NCI-H748 treated with DMSO at 0.1 percent for 48 hours (cell line): ENCODE measurements at regions not wholly inside any gene's neighbourhood (a gene's known extent, or its start where the extent isn't known, plus 50 kb on each side); places are given as distances from the start of the nearest gene placed in this dataset.
"Not testable (repeated sequence)": the region's sequence is repeated elsewhere in the genome, so short reads cannot be mapped to it uniquely, and the experiment has no call there.

ENCODE experiments used
- DNase-seq: peaks from one replicate; lab custom pipeline; 2025; lab: John Stamatoyannopoulos, UW

DNA sequence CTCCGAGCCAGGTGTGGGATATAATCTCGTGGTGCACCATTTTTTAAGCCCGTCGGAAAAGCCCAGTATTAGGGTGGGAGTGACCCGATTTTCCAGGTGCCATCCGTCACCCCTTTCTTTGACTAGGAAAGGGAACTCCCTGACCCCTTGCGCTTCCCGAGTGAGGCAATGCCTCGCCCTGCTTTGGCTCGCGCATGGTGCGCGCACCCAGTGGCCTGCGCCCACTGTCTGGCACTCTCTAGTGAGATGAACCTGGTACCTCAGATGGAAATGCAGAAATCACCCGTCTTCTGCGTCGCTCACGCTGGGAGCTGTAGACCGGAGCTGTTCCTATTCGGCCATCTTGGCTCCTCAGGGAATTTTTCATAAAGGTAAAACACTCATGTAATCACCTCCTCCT lies 63.9 kb downstream of the RWDD3 start:
- DNase-seq: not testable (repeated sequence)

- no peak for DNase-seq
Measured at GRCh38 chr1:95301091-95301490, 67.1 kb downstream of the RWDD3 start.

GRCh38 chr1:95301614-95302013 lies 67.6 kb downstream of the RWDD3 start:
- no peak for DNase-seq

DNA sequence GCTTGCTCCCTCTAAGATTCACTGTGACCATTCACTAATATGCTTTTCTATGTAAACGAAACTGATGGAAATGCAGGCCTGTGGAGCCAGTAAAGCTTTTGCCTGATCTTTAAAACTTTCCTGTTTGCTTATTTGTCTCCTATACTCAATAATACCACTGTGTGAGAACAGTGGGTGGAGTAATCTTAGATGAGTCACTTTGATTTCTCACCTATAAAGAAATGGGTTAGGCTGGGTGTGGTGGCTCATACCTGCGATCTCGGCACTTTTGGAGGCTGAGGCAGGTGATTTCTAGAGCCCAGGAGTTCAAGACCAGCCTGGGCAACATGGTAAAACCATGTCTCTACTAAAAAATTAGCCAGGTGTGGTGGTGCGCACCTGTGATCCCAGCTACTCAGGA lies 70.8 kb downstream of the RWDD3 start:
- no peak for DNase-seq

DNA sequence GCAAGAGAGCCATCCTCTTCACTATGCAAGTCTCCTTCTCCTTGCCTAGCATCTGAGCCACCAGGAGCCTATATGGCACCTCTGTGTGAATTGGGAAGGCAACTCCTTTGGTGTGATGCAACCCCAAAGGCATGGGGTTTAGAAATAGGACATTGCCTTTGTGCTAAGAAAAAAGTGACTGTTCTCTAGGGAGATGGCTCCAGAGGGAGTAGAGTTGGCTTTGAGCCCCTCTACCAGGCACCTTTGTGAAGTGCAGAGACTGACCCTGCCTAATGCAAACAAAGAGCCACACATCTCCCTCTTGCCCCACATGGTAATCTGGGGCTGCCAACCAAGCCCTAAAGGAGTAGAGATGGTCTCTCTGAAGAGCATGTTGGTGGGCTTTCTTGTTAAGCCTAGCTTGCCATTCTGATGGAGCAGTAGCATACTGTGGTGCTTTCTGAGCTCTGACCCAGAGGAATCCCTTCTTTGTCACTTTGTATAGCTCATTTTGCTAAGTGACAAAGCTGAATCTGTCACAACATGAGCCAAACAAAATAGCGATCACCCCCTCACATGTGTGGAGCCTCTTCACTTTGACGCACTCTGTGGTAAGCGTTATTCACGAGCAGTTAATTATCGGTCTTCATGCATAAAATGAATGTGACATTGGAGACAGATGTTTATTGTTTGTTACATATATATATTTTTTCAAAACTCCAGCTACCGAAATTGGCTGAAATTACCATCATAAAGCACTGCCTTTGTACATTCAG lies 74.4 kb downstream of the RWDD3 start:
- no peak for DNase-seq

- no peak for DNase-seq
Measured at GRCh38 chr1:95309031-95309471, 75.0 kb downstream of the RWDD3 start.

- DNase-seq: peak; percentile 23
Measured at GRCh38 chr1:95311014-95311413, 77.0 kb downstream of the RWDD3 start.

DNA sequence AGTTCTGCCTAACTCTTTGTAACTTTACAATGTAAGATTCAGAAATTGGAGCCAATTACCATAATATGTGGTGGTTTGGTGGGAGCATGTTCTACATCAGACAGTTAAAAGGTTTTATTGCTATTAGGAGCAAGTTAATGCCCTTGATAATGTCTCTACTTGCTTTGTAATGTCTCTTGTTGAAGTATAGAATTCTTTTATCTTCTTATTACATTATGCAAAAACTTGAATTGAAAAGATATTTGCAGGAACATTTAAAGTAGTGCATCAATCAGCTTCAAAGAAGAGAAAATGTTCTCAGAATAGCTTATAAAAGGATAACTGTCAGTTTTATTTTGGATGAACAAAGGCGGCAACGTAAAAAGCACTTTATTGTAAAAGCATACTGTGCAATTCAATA lies 77.8 kb downstream of the RWDD3 start:
- DNase-seq: no peak

DNA sequence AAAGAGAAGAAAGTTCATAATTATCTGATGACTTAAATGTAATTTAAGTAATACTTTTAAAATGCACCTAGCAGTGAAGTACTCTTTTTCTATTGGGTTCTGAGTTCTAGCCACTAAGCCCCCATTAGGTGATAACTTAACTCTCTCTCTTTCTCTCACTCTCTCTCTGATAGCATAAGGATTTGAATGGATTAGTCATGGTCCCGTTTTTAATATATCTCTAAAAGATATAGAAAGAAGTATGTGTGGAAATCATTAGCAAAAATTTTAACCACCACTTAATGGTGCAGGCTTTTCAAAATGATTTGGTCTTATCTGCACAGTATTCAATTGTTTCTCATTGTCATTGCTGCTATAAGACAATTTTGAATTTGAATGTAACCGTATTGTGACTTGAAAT lies 78.2 kb downstream of the RWDD3 start:
- no peak for DNase-seq

DNA sequence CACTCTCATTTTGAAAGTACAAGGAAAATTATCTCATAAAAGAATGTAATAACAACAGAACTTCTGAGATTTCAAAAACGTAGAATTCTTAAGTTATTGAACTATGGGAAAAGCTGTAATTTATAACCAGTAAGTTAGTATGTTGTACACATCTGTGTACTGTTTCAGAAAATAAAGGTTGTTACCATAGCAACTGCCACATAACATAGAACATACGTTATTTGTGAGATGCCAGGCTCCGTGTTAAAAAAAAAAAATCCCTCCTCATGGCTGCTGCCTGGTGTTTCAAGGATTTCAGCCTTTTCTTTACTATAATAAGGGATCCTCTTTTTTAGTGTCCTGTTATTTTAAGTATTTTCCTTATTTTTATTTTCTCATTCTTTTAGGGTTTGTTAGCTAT lies 79.5 kb downstream of the RWDD3 start:
- no peak for DNase-seq

- DNase-seq: no peak
Measured at GRCh38 chr1:95321531-95321930, 87.5 kb downstream of the RWDD3 start.

GRCh38 chr1:95323123-95323522 lies 89.1 kb downstream of the RWDD3 start:
- no peak for DNase-seq

DNA sequence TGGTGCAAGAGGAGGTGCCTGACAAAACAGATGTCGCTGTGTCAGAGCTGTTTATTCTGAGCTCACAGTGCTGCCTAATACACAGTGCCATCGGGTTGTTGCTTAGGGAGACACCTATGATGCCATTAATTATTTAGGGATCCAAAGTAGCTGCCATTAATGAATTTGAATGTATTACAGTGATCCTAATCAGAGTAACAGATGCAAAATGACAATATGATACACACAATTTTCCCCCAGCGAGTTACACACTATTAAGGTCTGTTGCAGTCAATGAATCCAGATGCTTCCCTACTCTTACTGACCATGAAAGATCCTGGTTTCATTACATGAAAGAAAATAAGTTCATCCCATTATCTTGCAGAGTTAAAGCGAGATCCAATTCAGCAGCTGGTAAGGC lies 91.3 kb downstream of the RWDD3 start:
- DNase-seq: no peak

GRCh38 chr1:95326023-95326422 lies 92.0 kb downstream of the RWDD3 start:
- no peak for DNase-seq

- DNase-seq: no peak
Measured at GRCh38 chr1:95332754-95333153, 98.7 kb downstream of the RWDD3 start.

DNA sequence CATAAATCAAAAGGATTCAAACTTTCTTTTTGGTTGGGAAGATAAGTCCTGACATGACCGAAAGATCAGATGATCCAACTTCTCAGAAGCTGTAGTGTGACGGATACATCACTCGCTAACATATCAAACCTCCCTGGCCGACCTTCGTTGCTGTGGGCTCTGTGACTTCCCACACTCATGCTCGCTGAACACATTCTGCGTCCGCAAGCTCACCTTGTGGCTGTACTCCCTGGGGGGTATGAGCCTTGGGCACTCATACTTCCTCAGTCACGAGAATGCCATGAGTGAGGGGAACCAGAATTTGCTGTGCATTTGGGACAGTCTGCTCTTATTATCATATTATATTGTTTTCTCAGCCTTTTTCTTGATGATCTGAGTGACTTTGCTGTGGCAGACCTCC lies 105.4 kb downstream of the RWDD3 start:
- DNase-seq: no peak

- DNase-seq: no peak
Measured at GRCh38 chr1:95340061-95340460, 106.1 kb downstream of the RWDD3 start.

GRCh38 chr1:95352767-95353166 lies 118.8 kb downstream of the RWDD3 start:
- DNase-seq: peak; percentile 66

DNA sequence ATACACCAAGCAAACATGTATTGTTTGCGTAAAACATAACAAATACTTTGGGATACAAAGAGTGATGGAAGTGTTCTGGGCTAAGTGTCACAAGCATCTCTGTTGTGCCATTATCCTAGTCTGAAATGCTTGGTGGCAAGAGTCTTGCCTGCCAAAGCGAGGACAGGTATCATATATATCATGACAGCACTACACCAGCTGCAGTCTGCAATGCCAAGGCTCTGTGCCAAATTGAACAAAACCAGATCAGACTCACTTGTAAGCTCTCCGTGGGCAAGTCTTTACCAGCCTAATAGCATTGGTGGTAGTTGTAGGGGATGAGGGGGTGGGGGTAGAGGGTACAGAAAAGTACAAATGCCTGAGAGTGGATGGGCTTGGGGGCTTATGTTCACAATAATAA lies 119.2 kb downstream of the RWDD3 start:
- no peak for DNase-seq

GRCh38 chr1:95364546-95364945 lies 130.5 kb downstream of the RWDD3 start:
- DNase-seq: no peak

DNA sequence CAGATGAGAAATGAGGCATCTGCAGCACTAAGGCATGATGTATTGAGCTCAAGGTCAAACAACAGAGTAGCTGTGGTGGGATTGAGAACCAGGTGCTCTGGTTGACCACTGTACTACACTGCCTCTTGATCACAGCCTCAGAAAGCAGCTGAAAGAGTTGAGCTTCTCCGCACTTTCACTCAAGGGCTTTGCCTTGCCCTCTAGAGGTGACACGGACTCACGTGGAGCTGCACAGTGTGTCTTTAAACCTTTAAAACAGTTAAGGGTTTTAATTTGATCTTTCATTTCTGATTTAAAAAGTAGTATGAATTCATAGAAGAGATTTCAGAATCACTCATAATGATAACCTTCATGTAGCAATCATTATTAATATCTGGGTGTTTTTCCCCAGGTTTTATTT lies 132.5 kb downstream of the RWDD3 start:
- no peak for DNase-seq

GRCh38 chr1:95368178-95368577 lies 134.2 kb downstream of the RWDD3 start:
- no peak for DNase-seq

GRCh38 chr1:95369985-95370690 lies 136.1 kb downstream of the RWDD3 start:
- no peak for DNase-seq
